ENCODE measurements at regions not wholly inside any gene's neighbourhood (a gene's known extent, or its start where the extent isn't known, plus 50 kb on each side); places are given as distances from the start of the nearest gene placed in this dataset.

- no peaks in the 10 kb centered on the region for H3K9me3 ChIP-seq
- H3K4me3 ChIP-seq (ENCODE audit: low read depth in 1 of 2, low read length in 1 of 2): no peak overlapping the region
- no peaks in the 10 kb centered on the region for H3K4me1 ChIP-seq (ENCODE audit: control insufficient read depth in 1 of 2, insufficient read depth in 1 of 2, low read depth in 1 of 2, low read length in 1 of 2)
- no peak for TF ChIP-seq CTCF (IDR thresholded peaks at IDR 0.05)
- no peak overlapping the region for H3K27ac ChIP-seq
- no peaks in the 10 kb centered on the region for H3K36me3 ChIP-seq
- no peaks in the 10 kb centered on the region for H3K27me3 ChIP-seq
Observed at GRCh38 chr20:52746190-52746589, 226.0 kb upstream of the TSHZ2 start.

- Histone ChIP-seq H3K27ac (no peak overlapping the region), H3K36me3 (no peaks in the 10 kb centered on the region), H3K4me1 (ENCODE audit: control insufficient read depth in 1 of 2, insufficient read depth in 1 of 2, low read depth in 1 of 2, low read length in 1 of 2) (no peaks in the 10 kb centered on the region), H3K9me3 (no peaks in the 10 kb centered on the region), H3K27me3 (no peaks in the 10 kb centered on the region), H3K4me3 (ENCODE audit: low read depth in 1 of 2, low read length in 1 of 2) (no peak overlapping the region)
- no peak for TF ChIP-seq CTCF (IDR thresholded peaks at IDR 0.05)
Observed at GRCh38 chr20:52744441-52744840, 227.7 kb upstream of the TSHZ2 start.

GRCh38 chr20:52738081-52738480 lies 234.1 kb upstream of the TSHZ2 start:
- TF ChIP-seq CTCF (IDR thresholded peaks at IDR 0.05): no peak
- Histone ChIP-seq H3K4me3 (ENCODE audit: low read depth in 1 of 2, low read length in 1 of 2) (no peak overlapping the region), H3K4me1 (ENCODE audit: control insufficient read depth in 1 of 2, insufficient read depth in 1 of 2, low read depth in 1 of 2, low read length in 1 of 2) (no peaks in the 10 kb centered on the region), H3K36me3 (no peaks in the 10 kb centered on the region), H3K9me3 (no peaks in the 10 kb centered on the region), H3K27ac (no peak overlapping the region), H3K27me3 (no peaks in the 10 kb centered on the region)

- no peaks in the 10 kb centered on the region for H3K36me3 ChIP-seq
- no peaks in the 10 kb centered on the region for H3K9me3 ChIP-seq
- H3K4me1 ChIP-seq (ENCODE audit: control insufficient read depth in 1 of 2, insufficient read depth in 1 of 2, low read depth in 1 of 2, low read length in 1 of 2): no peaks in the 10 kb centered on the region
- no peak overlapping the region for H3K4me3 ChIP-seq (ENCODE audit: low read depth in 1 of 2, low read length in 1 of 2)
- H3K27me3 ChIP-seq: no peaks in the 10 kb centered on the region
- no peak for TF ChIP-seq CTCF (IDR thresholded peaks at IDR 0.05)
- no peak overlapping the region for H3K27ac ChIP-seq
Observed at GRCh38 chr20:52736507-52736906, 235.7 kb upstream of the TSHZ2 start.

- Histone ChIP-seq H3K27ac (no peak overlapping the region), H3K27me3 (no peaks in the 10 kb centered on the region), H3K36me3 (no peaks in the 10 kb centered on the region), H3K9me3 (no peaks in the 10 kb centered on the region), H3K4me3 (ENCODE audit: low read depth in 1 of 2, low read length in 1 of 2) (no peak overlapping the region), H3K4me1 (ENCODE audit: control insufficient read depth in 1 of 2, insufficient read depth in 1 of 2, low read depth in 1 of 2, low read length in 1 of 2) (no peaks in the 10 kb centered on the region)
- no peak for TF ChIP-seq CTCF (IDR thresholded peaks at IDR 0.05)
Observed at GRCh38 chr20:52731093-52731492, 241.1 kb upstream of the TSHZ2 start.
